Hepatocyte (in vitro differentiated cells): ENCODE measurements at regions not wholly inside any gene's neighbourhood (a gene's known extent, or its start where the extent isn't known, plus 50 kb on each side); places are given as distances from the start of the nearest gene placed in this dataset.

ENCODE experiments used
- DNase-seq: peaks from one replicate; pipeline ENCODE4 v3.0.0-alpha.2; 2016; ENCODE audit warnings: low spot score
- H2AFZ ChIP-seq: fragments of 200-600 bp; sonication (generic); 2 replicates; pipeline ENCODE4 v1.6.0; 2016; ENCODE audit warnings: antibody characterized with exemption, mild to moderate bottlenecking
- H3K27ac ChIP-seq: fragments of 200-600 bp; sonication (generic); 2 replicates; pipeline ENCODE4 v1.5.1; 2016; ENCODE audit warnings: mild to moderate bottlenecking
- H3K27me3 ChIP-seq: fragments of 200-600 bp; sonication (generic); 2 replicates; pipeline ENCODE4 v1.6.1; 2016
- H3K36me3 ChIP-seq: fragments of 200-600 bp; sonication (generic); replicated peaks from 2 replicates; pipeline ENCODE4 v1.5.1; 2016; ENCODE audit warnings: low read depth; ENCODE audit not compliant: insufficient read depth
- H3K4me1 ChIP-seq: fragments of 200-600 bp; sonication (generic); 2 replicates; pipeline ENCODE4 v1.5.1; 2016; ENCODE audit warnings: mild to moderate bottlenecking, moderate library complexity; ENCODE audit not compliant: insufficient read depth
- H3K4me2 ChIP-seq: fragments of 200-600 bp; sonication (generic); 2 replicates; pipeline ENCODE4 v1.6.0; 2016
- H3K4me3 ChIP-seq: fragments of 200-600 bp; sonication (generic); 2 replicates; pipeline ENCODE4 v1.5.1; 2016; ENCODE audit warnings: mild to moderate bottlenecking
- H3K79me2 ChIP-seq: fragments of 200-600 bp; sonication (generic); 2 replicates; pipeline ENCODE4 v1.6.0; 2017; ENCODE audit warnings: mild to moderate bottlenecking
- H3K9me2 ChIP-seq: fragments of 200-600 bp; sonication (generic); replicated peaks from 2 replicates; pipeline ENCODE4 v1.6.0; 2017; ENCODE audit warnings: mild to moderate bottlenecking; ENCODE audit not compliant: insufficient read depth
- H3K9me3 ChIP-seq: fragments of 200-600 bp; sonication (generic); 2 replicates; pipeline ENCODE4 v1.5.1; 2016; ENCODE audit warnings: low read depth, mild to moderate bottlenecking
- H4K20me1 ChIP-seq: fragments of 200-600 bp; sonication (generic); 2 replicates; pipeline ENCODE4 v1.6.0; 2016; ENCODE audit warnings: mild to moderate bottlenecking; ENCODE audit not compliant: insufficient read depth, poor library complexity, severe bottlenecking
- EZH2 ChIP-seq: fragments of 200-600 bp; sonication (generic); IDR thresholded peaks from 2 replicates; pipeline ENCODE4 v1.6.1; 2016; ENCODE audit warnings: antibody characterized with exemption, mild to moderate bottlenecking, borderline replicate concordance
- EZH2phosphoT487 ChIP-seq: fragments of 200-600 bp; sonication (generic); IDR thresholded peaks from one replicate; pipeline ENCODE4 v1.6.1; 2018; ENCODE audit warnings: antibody characterized with exemption, mild to moderate bottlenecking, low read depth, moderate library complexity; ENCODE audit not compliant: unreplicated experiment, severe bottlenecking
- WGBS: methylation state at CpG from one replicate; pipeline ENCODE4 v1.1.6; 2016; ENCODE audit warnings: low lambda C conversion rate; ENCODE audit errors: missing lambda C conversion rate; 5-methylcytosine and 5-hydroxymethylcytosine counted together
- TF ChIP-seq, protein P1 (sequence below): fragments of 200-600 bp; sonication (generic); IDR thresholded peaks from 2 replicates; pipeline ENCODE4 v1.5.1; 2016; ENCODE audit warnings: antibody characterized with exemption, mild to moderate bottlenecking; ENCODE audit not compliant: poor library complexity

- no peak for TF ChIP-seq EZH2
- TF ChIP-seq EZH2phosphoT487, result no peak
- TF ChIP-seq, protein P1, sequence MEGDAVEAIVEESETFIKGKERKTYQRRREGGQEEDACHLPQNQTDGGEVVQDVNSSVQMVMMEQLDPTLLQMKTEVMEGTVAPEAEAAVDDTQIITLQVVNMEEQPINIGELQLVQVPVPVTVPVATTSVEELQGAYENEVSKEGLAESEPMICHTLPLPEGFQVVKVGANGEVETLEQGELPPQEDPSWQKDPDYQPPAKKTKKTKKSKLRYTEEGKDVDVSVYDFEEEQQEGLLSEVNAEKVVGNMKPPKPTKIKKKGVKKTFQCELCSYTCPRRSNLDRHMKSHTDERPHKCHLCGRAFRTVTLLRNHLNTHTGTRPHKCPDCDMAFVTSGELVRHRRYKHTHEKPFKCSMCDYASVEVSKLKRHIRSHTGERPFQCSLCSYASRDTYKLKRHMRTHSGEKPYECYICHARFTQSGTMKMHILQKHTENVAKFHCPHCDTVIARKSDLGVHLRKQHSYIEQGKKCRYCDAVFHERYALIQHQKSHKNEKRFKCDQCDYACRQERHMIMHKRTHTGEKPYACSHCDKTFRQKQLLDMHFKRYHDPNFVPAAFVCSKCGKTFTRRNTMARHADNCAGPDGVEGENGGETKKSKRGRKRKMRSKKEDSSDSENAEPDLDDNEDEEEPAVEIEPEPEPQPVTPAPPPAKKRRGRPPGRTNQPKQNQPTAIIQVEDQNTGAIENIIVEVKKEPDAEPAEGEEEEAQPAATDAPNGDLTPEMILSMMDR, result no peak
Observed at GRCh38 chr4:3368841-3369760, 72.7 kb upstream of the HGFAC start.

DNA sequence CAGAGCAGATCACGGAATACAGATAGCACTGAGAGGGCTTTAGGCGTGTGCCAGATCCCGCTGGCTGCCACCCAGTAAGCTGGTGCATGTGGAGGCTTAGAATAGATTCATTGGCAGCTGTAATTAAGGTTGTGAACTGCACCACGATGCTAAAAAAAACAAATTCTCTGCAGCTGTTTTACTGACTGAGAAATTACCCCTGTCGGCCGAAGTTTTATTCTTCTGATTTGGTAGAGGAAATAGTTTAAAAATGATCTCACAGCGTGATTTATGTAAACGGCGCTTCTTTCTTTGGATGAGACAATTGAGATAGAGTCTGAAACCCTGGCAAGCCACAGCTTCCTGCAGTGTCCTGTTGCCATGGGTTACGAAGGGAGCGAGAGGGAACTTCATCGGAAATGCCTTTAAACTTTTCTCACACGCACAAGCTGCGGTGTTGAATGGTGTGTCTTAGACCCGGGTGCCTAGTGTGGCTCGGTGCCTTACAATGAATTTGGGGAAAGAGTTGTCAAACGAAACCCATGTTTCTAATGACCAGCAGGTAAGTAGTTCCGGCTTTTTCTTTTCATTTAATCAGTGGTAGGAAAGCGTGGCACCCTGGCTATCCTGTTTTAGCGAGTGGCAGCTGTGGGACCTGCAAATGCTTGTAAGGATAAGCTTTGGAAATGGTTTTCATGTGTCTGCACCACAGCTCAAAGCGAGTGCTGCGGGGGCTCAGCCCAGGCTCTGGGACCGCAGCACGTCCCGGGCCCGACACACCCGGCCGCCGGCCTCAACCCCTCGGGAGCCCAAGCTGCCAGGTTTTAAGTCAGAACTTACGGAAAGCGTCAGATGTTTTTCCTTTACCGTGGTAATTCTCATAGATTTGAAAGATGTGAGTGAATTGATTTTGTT, 71.7 kb upstream of the HGFAC start:
- H3K4me1 ChIP-seq, result peaks cover 20% of the 10 kb centered on the region
- H3K9me2 ChIP-seq, result no peaks in the 10 kb centered on the region
- H3K4me2 ChIP-seq, result peak overlapping the region; percentile 60
- H3K4me3 ChIP-seq, result no peak overlapping the region
- no peak overlapping the region for H3K27ac ChIP-seq
- H3K79me2 ChIP-seq, result peaks cover 25% of the 10 kb centered on the region
- H3K27me3 ChIP-seq, result no peaks in the 10 kb centered on the region
- H4K20me1 ChIP-seq, result peaks cover 33% of the 10 kb centered on the region
- H3K36me3 ChIP-seq, result no peaks in the 10 kb centered on the region
- H2AFZ ChIP-seq, result no peak overlapping the region
- TF ChIP-seq EZH2phosphoT487 (no peak), EZH2 (no peak)
- TF ChIP-seq, protein P1, result no peak
- DNase-seq, result peak; percentile 55
- WGBS, result 60% methylated on average over 33 of the region's 33 CpGs
- no peaks in the 10 kb centered on the region for H3K9me3 ChIP-seq

More at GRCh38 chr4:3368841-3369760, 72.7 kb upstream of the HGFAC start:
- 79% methylated on average over 20 of the region's 20 CpGs for WGBS
- H4K20me1 ChIP-seq, result peaks cover 36% of the 10 kb centered on the region
- H3K79me2 ChIP-seq, result peaks cover 25% of the 10 kb centered on the region
- H2AFZ ChIP-seq, result no peak overlapping the region
- no peaks in the 10 kb centered on the region for H3K9me3 ChIP-seq
- H3K9me2 ChIP-seq, result no peaks in the 10 kb centered on the region
- H3K4me2 ChIP-seq, result peak overlapping the region; percentile 60
- no peak overlapping the region for H3K27ac ChIP-seq
- H3K4me3 ChIP-seq, result no peak overlapping the region
- no peaks in the 10 kb centered on the region for H3K27me3 ChIP-seq
- DNase-seq, result no peak
- peaks cover 20% of the 10 kb centered on the region for H3K4me1 ChIP-seq
- no peaks in the 10 kb centered on the region for H3K36me3 ChIP-seq

DNA sequence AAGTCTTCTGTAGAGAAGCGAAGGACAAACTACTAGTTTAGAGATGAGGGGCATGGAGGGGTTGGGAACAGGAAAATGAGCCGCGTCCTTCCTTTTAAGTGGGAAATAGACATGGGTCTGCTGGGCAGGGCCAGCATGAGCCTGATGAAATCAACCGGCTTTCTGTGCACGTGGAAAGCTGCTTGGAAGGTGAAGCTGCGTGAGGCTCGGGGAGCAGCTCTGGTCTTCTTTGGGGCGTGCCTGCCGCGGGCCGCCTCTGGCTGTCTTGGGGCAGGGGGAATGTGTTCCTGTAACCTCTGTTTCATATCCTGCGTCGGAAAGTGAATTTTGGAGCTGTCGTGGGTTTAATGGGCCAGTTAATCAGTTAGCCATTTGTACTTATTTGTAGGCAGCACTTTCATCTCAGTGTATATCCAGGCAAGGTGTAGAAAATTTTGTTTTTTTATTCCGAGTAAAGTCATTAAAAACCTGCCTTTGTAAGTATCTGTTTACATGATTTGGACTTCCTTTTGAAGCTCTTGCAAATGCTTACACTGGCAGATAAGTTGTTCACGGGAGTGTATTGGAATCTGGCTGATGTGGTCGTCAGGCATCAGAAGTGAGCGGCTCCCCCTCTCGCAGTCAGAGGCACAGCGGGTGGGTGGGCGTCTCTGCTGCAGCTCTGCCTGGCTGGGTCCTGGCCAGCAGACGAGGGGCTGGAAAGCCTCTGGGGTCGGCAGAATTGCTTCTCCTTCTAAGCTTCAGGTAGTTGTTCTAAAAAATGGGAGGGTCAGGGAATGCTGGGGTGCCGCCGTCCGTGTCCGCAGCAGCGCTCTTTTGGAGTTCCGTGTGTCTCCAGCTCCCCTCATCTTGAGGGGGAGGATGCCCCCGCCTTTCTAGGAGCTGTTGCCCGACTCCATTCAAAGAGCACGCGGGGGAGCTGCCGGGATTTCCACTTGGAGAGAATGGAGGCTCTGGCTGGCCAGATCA, 70.5 kb upstream of the HGFAC start:
- WGBS, result 50% methylated on average over 34 of the region's 34 CpGs
- Histone ChIP-seq H4K20me1 (peaks cover 24% of the 10 kb centered on the region), H3K27ac (peak overlapping the region; percentile 3)

More for the DNA sequence above, 70.5 kb upstream of the HGFAC start:
- Histone ChIP-seq H3K4me3 (no peak overlapping the region), H2AFZ (no peak overlapping the region), H3K36me3 (no peaks in the 10 kb centered on the region), H3K27me3 (no peaks in the 10 kb centered on the region), H3K79me2 (peaks cover 20% of the 10 kb centered on the region), H3K4me1 (peaks cover 20% of the 10 kb centered on the region), H3K4me2 (peak overlapping the region; percentile 58), H3K9me3 (no peaks in the 10 kb centered on the region), H3K9me2 (no peaks in the 10 kb centered on the region)
- DNase-seq, result peak; percentile 20
- no peak for TF ChIP-seq EZH2
- no peak for TF ChIP-seq EZH2phosphoT487
- TF ChIP-seq, protein P1, result no peak
